Retinal pigment epithelial cell (primary cell): ENCODE measurements at regions not wholly inside any gene's neighbourhood (a gene's known extent, or its start where the extent isn't known, plus 50 kb on each side); places are given as distances from the start of the nearest gene placed in this dataset.

Source experiments
- DNase-seq: peaks from one replicate; pipeline ENCODE4 v3.0.0-alpha.2; 2010; ENCODE audit warnings: low read depth
- H3K4me3 ChIP-seq: 2 replicates; pipeline ENCODE4 v1.5.1; 2011; ENCODE audit warnings: mild to moderate bottlenecking, low read length, control low read depth, moderate library complexity
- CTCF ChIP-seq: conservative IDR thresholded peaks from 2 replicates; pipeline ENCODE4 v1.5.1; 2011; ENCODE audit warnings: low read depth, low read length, control low read depth, inconsistent platforms

GRCh38 chr2:212854771-212855170 is 296.6 kb downstream of the IKZF2 start:
- no peak for TF ChIP-seq CTCF
- H3K4me3 ChIP-seq, result no peak overlapping the region
- no peak for DNase-seq

- H3K4me3 ChIP-seq, result no peak overlapping the region
- no peak for TF ChIP-seq CTCF
- no peak for DNase-seq
Observed at GRCh38 chr2:212854116-212854515, 297.3 kb downstream of the IKZF2 start.

- no peak for TF ChIP-seq CTCF
- no peak overlapping the region for H3K4me3 ChIP-seq
- DNase-seq, result peak; percentile 50
Observed at GRCh38 chr2:212845941-212846340, 305.5 kb downstream of the IKZF2 start.

- no peak for TF ChIP-seq CTCF
- peak; percentile 63 for DNase-seq
- H3K4me3 ChIP-seq, result no peak overlapping the region
Observed at GRCh38 chr2:212843409-212844199, 305.0 kb upstream of the ERBB4 start.

GRCh38 chr2:212842544-212843185 is 304.1 kb upstream of the ERBB4 start:
- peak; percentile 69 for DNase-seq
- no peak for TF ChIP-seq CTCF
- no peak overlapping the region for H3K4me3 ChIP-seq

DNA sequence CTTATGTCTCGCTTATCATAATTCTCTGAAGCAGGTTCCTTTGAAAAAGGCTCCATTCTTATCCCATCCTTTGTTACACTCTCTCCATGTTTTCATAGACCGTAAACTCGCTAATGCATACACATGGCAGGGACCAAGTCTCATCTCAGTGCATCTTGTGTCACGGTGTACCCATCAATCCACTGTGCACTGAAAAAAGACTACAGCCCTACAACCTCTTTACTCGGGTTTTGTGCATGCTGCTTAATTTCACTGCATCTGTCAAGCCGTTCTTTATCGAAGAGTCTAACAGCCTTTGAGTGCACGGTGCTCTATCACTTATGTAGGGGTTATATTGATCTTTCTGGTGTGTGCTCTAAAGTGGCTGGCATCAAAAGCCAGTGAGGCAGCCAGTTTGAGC is 302.9 kb upstream of the ERBB4 start:
- no peak for TF ChIP-seq CTCF

More for the DNA sequence above, 302.9 kb upstream of the ERBB4 start:
- DNase-seq, result no peak
- H3K4me3 ChIP-seq, result no peak overlapping the region
